Colonic mucosa (tissue), 4 donors: ENCODE measurements at regions not wholly inside any gene's neighbourhood (a gene's known extent, or its start where the extent isn't known, plus 50 kb on each side); places are given as distances from the start of the nearest gene placed in this dataset.

Experiments used
- DNase-seq: peaks from one replicate; pipeline ENCODE4 v3.0.0-alpha.2; 2020
- H3K27ac ChIP-seq: fragments of 200-600 bp; one replicate; pipeline ENCODE4 v1.8.0; 2021
- H3K27me3 ChIP-seq: fragments of 200-600 bp; one replicate; pipeline ENCODE4 v1.8.0; 2021
- H3K36me3 ChIP-seq: fragments of 200-600 bp; one replicate; pipeline ENCODE4 v1.8.0; 2021
- H3K4me1 ChIP-seq: fragments of 200-600 bp; one replicate; pipeline ENCODE4 v1.8.0; 2021; ENCODE audit warnings: mild to moderate bottlenecking
- H3K4me3 ChIP-seq: fragments of 200-600 bp; one replicate; pipeline ENCODE4 v1.8.0; 2021
- H3K9ac ChIP-seq, 2 donors: one replicate each; pipeline ENCODE4 v1.7.0; 2013; ENCODE audit warnings: control low read depth in 2 of 2, low read depth in 2 of 2, low read length in 2 of 2
- H3K9me3 ChIP-seq: fragments of 200-600 bp; one replicate; pipeline ENCODE4 v1.8.0; 2021
- CTCF ChIP-seq: fragments of 200-600 bp; IDR thresholded peaks from one replicate; pipeline ENCODE4 v1.8.0; 2022; ENCODE audit warnings: antibody characterized with exemption, mild to moderate bottlenecking
- intact Hi-C: fragments of 100-400 bp; cut with DNase I; formaldehyde crosslinking; loops from one replicate; pipeline ENCODE4 v1.14.1; 2022
- donor health status: healthy.
- donor health status: DM: no; HTN: no; CAD: no.
- donor health status: DM: no; HTN: no; CAD: no.

- Histone ChIP-seq H3K27ac (no peak overlapping the region), H3K27me3 (no peaks in the 10 kb centered on the region), H3K36me3 (no peaks in the 10 kb centered on the region), H3K4me1 (no peaks in the 10 kb centered on the region), H3K4me3 (no peak overlapping the region), H3K9me3 (no peaks in the 10 kb centered on the region), H3K9ac (no peak overlapping the region)
- DNase-seq = no peak
- intact Hi-C loops = no loop called here
- TF ChIP-seq CTCF = no peak
Measured at GRCh38 chr3:163779396-163780344, 1298.6 kb downstream of the SI start.

- no peaks in the 10 kb centered on the region for H3K4me1 ChIP-seq
- intact Hi-C loops = no loop called here
- H3K9ac ChIP-seq = no peak overlapping the region
- no peaks in the 10 kb centered on the region for H3K36me3 ChIP-seq
- no peaks in the 10 kb centered on the region for H3K27me3 ChIP-seq
- DNase-seq = no peak
- no peak overlapping the region for H3K4me3 ChIP-seq
- TF ChIP-seq CTCF = no peak
- H3K27ac ChIP-seq = no peak overlapping the region
- no peaks in the 10 kb centered on the region for H3K9me3 ChIP-seq
Measured at GRCh38 chr3:163776743-163777142, 1301.6 kb downstream of the SI start.

- no peaks in the 10 kb centered on the region for H3K9me3 ChIP-seq
- no peak for DNase-seq
- no peak overlapping the region for H3K9ac ChIP-seq
- no peaks in the 10 kb centered on the region for H3K36me3 ChIP-seq
- no peaks in the 10 kb centered on the region for H3K4me1 ChIP-seq
- H3K27me3 ChIP-seq = no peaks in the 10 kb centered on the region
- no peak for TF ChIP-seq CTCF
- intact Hi-C loops = no loop called here
- no peak overlapping the region for H3K27ac ChIP-seq
- H3K4me3 ChIP-seq = no peak overlapping the region
Measured at GRCh38 chr3:163773136-163773535, 1305.2 kb downstream of the SI start.

GRCh38 chr3:163768048-163768447 lies 1310.2 kb downstream of the SI start:
- Histone ChIP-seq H3K9me3 (no peaks in the 10 kb centered on the region), H3K27ac (no peak overlapping the region), H3K27me3 (no peaks in the 10 kb centered on the region), H3K36me3 (no peaks in the 10 kb centered on the region), H3K9ac (no peak overlapping the region), H3K4me1 (no peaks in the 10 kb centered on the region), H3K4me3 (no peak overlapping the region)
- intact Hi-C loops = no loop called here
- no peak for DNase-seq
- TF ChIP-seq CTCF = no peak

GRCh38 chr3:163766112-163766511 lies 1312.2 kb downstream of the SI start:
- Histone ChIP-seq H3K36me3 (no peaks in the 10 kb centered on the region), H3K27me3 (no peaks in the 10 kb centered on the region), H3K4me3 (no peak overlapping the region), H3K27ac (no peak overlapping the region), H3K9me3 (no peaks in the 10 kb centered on the region), H3K4me1 (no peaks in the 10 kb centered on the region), H3K9ac (no peak overlapping the region)
- no peak for TF ChIP-seq CTCF
- no peak for DNase-seq
- intact Hi-C loops = no loop called here
